HCT116 (cell line): ENCODE measurements at regions not wholly inside any gene's neighbourhood (a gene's known extent, or its start where the extent isn't known, plus 50 kb on each side); places are given as distances from the start of the nearest gene placed in this dataset.

Source experiments
- ATAC-seq: fragments of 200-7000 bp; cut with Tn5 transposase; 2 replicates; pipeline ENCODE4 v1.9.1; 2020; ENCODE audit warnings: mild to moderate bottlenecking, moderate library complexity
- BruUV-seq: library from RNA; stranded (reverse); fragments of 400-500 nt; replicated peaks from 2 replicates; lab custom pipeline; 2021; lab: Mats Ljungman, UMichigan
- CTCF ChIA-PET: fragments of 300-600 bp; sonication (Branson Sonifier 250); formaldehyde crosslinking; loops from one replicate; lab custom pipeline; 2021; ENCODE audit warnings: antibody characterized with exemption; lab: Charles Lee
- POLR2A ChIA-PET: fragments of 300-600, 350-600 bp; sonication (Branson Sonifier 250); formaldehyde crosslinking; loops from one replicate; lab custom pipeline; 2021; ENCODE audit warnings: antibody characterized with exemption; lab: Charles Lee
- RAD21 ChIA-PET, 2 experiments: fragments of 300-600 bp; sonication (Branson Sonifier 250); formaldehyde crosslinking; loops; one replicate each; lab custom pipeline; 2023; ENCODE audit warnings: low total read pairs in 2 of 2; ENCODE audit not compliant: uncharacterized antibody in 2 of 2, unreplicated experiment in 2 of 2, low non-redundant PET in 1 of 2; lab: Charles Lee
- DNase-seq: peaks from one replicate; pipeline ENCODE4 v3.0.0-alpha.2; 2010; ENCODE audit warnings: low read depth, low spot score
- H2AFZ ChIP-seq: fragments of 200-600 bp; shearing (Covaris generic), sonication (generic); 2 replicates; pipeline ENCODE4 v1.6.1; 2017; ENCODE audit warnings: low read depth, mixed run types, mixed read lengths, antibody characterized with exemption, low read length; ENCODE audit not compliant: poor library complexity, severe bottlenecking
- H3K27ac ChIP-seq: 2 replicates; pipeline ENCODE4 v1.5.1; 2012; ENCODE audit warnings: low read depth, low read length
- H3K27me3 ChIP-seq: fragments of 200-600 bp; sonication (generic); 2 replicates; pipeline ENCODE4 v1.6.1; 2016; ENCODE audit warnings: mixed run types, low read length, mixed read lengths; ENCODE audit not compliant: insufficient read depth
- H3K36me3 ChIP-seq, 2 experiments: fragments of 200-500 bp in 1 of 2; fragments of 200-600 bp in 1 of 2; sonication (Bioruptor generic) in 1 of 2; sonication (generic) in 1 of 2; 2 replicates each; pipeline versions ENCODE4 v1.5.1 to v1.6.1; 2014 to 2016; ENCODE audit warnings: low read length in 2 of 2, inconsistent platforms in 1 of 2, mixed read lengths in 1 of 2, mixed run types in 1 of 2; ENCODE audit not compliant: insufficient read depth in 2 of 2, control insufficient read depth in 1 of 2
- H3K4me1 ChIP-seq, 2 experiments: fragments of 200-600 bp in 1 of 2; sonication (generic) in 1 of 2; 2 replicates each; pipeline versions ENCODE4 v1.5.1 to v1.6.1; 2012 to 2017; ENCODE audit warnings: low read length in 2 of 2, inconsistent platforms in 1 of 2, mild to moderate bottlenecking in 1 of 2, mixed read lengths in 1 of 2, mixed run types in 1 of 2, moderate library complexity in 1 of 2; ENCODE audit not compliant: insufficient read depth in 2 of 2, control insufficient read depth in 1 of 2
- H3K4me2 ChIP-seq: fragments of 200-600 bp; sonication (generic); 2 replicates; pipeline ENCODE4 v1.6.1; 2017; ENCODE audit warnings: mixed run types, low read length, mixed read lengths
- H3K4me3 ChIP-seq, 2 experiments: fragments of 200-600 bp in 1 of 2; sonication (generic) in 1 of 2; replicated peaks in 1 of 2; 2 replicates each; pipeline ENCODE4 v1.5.1; 2011 to 2016; ENCODE audit warnings: low read length in 2 of 2, control low read depth in 1 of 2, low read depth in 1 of 2, mild to moderate bottlenecking in 1 of 2, mixed read lengths in 1 of 2, mixed run types in 1 of 2
- H3K79me2 ChIP-seq: fragments of 200-600 bp; sonication (generic); 2 replicates; pipeline ENCODE4 v1.6.1; 2017; ENCODE audit warnings: mild to moderate bottlenecking, mixed run types, low read length, moderate library complexity, mixed read lengths; ENCODE audit not compliant: insufficient read depth
- H3K9ac ChIP-seq: fragments of 200-600 bp; sonication (generic); 2 replicates; pipeline ENCODE4 v1.6.1; 2016; ENCODE audit warnings: low read length, mixed read lengths
- H3K9me2 ChIP-seq: fragments of 200-600 bp; sonication (generic), shearing (Covaris generic); 2 replicates; pipeline ENCODE4 v1.6.1; 2017; ENCODE audit warnings: mixed run types, mild to moderate bottlenecking, moderate library complexity; ENCODE audit not compliant: insufficient read depth
- H3K9me3 ChIP-seq, 2 experiments: fragments of 200-500 bp in 1 of 2; fragments of 200-600 bp in 1 of 2; sonication (Bioruptor generic) in 1 of 2; sonication (generic) in 1 of 2; 2 replicates each; pipeline ENCODE4 v1.6.1; 2014 to 2017; ENCODE audit warnings: low read length in 2 of 2, mixed read lengths in 2 of 2, inconsistent platforms in 1 of 2, low read depth in 1 of 2, mild to moderate bottlenecking in 1 of 2, mixed run types in 1 of 2, moderate library complexity in 1 of 2; ENCODE audit not compliant: control insufficient read depth in 1 of 2, insufficient read depth in 1 of 2
- H4K20me1 ChIP-seq: fragments of 200-600 bp; sonication (generic), shearing (Covaris generic); 2 replicates; pipeline ENCODE4 v1.6.1; 2017; ENCODE audit warnings: mixed run types, mild to moderate bottlenecking, moderate library complexity; ENCODE audit not compliant: insufficient read depth
- CBX3 ChIP-seq: IDR thresholded peaks from 2 replicates; pipeline ENCODE4 v1.6.1; 2012; ENCODE audit warnings: low read depth
- CEBPB ChIP-seq: IDR thresholded peaks from 2 replicates; pipeline ENCODE4 v1.6.1; 2012; ENCODE audit warnings: low read depth
- EGR1 ChIP-seq: IDR thresholded peaks from 2 replicates; pipeline ENCODE4 v1.6.1; 2012; ENCODE audit warnings: low read depth
- ELF1 ChIP-seq: IDR thresholded peaks from 2 replicates; pipeline ENCODE4 v1.6.1; 2012; ENCODE audit warnings: low read depth, borderline replicate concordance
- EZH2phosphoT487 ChIP-seq: fragments of 200-600 bp; IDR thresholded peaks from 2 replicates; pipeline ENCODE4 v1.6.1; 2018; ENCODE audit warnings: antibody characterized with exemption, borderline replicate concordance
- FOSL1 ChIP-seq: IDR thresholded peaks from 2 replicates; pipeline ENCODE4 v1.6.1; 2012; ENCODE audit warnings: low read depth
- JUND ChIP-seq: IDR thresholded peaks from 2 replicates; pipeline ENCODE4 v1.6.1; 2012
- POLR2A ChIP-seq: IDR thresholded peaks from 2 replicates; pipeline ENCODE4 v1.7.0; 2011; ENCODE audit warnings: borderline replicate concordance; ENCODE audit not compliant: insufficient read depth, insufficient read length; ENCODE audit errors: extremely low read depth
- POLR2AphosphoS5 ChIP-seq: IDR thresholded peaks from 2 replicates; pipeline ENCODE4 v1.6.1; 2011; ENCODE audit warnings: mild to moderate bottlenecking, low read depth, low read length, moderate library complexity
- RAD21 ChIP-seq: IDR thresholded peaks from 2 replicates; pipeline ENCODE4 v1.6.1; 2012; ENCODE audit warnings: low read depth, mild to moderate bottlenecking
- SIN3A ChIP-seq: IDR thresholded peaks from 2 replicates; pipeline ENCODE4 v1.6.1; 2012; ENCODE audit warnings: low read depth
- SP1 ChIP-seq: IDR thresholded peaks from 2 replicates; pipeline ENCODE4 v1.6.1; 2012; ENCODE audit warnings: low read depth
- SRF ChIP-seq: IDR thresholded peaks from 2 replicates; pipeline ENCODE4 v1.6.1; 2012; ENCODE audit warnings: low read depth
- TCF7L2 ChIP-seq: IDR thresholded peaks from 2 replicates; pipeline ENCODE4 v1.7.0; 2011; ENCODE audit warnings: borderline replicate concordance, inconsistent platforms; ENCODE audit not compliant: insufficient read depth, insufficient read length; ENCODE audit errors: extremely low read depth
- ZFX ChIP-seq: fragments of 450-650 bp; IDR thresholded peaks from 2 replicates; pipeline ENCODE4 v1.6.1; 2017
- ZNF274 ChIP-seq: fragments of 200-500 bp; sonication (Bioruptor generic); IDR thresholded peaks from 2 replicates; pipeline ENCODE4 v1.6.1; 2014; ENCODE audit warnings: mild to moderate bottlenecking, low read depth, low read length, inconsistent platforms
- intact Hi-C: fragments of 100-400 bp; cut with micrococcal nuclease; formaldehyde crosslinking; loops from 2 replicates; pipeline ENCODE4 v1.10.0; 2022
- TF ChIP-seq, protein P1 (sequence below): IDR thresholded peaks from 2 replicates; pipeline ENCODE4 v1.6.1; 2012; ENCODE audit warnings: low read depth
- TF ChIP-seq, protein P2 (sequence below): IDR thresholded peaks from 2 replicates; pipeline ENCODE4 v1.6.1; 2012

DNA sequence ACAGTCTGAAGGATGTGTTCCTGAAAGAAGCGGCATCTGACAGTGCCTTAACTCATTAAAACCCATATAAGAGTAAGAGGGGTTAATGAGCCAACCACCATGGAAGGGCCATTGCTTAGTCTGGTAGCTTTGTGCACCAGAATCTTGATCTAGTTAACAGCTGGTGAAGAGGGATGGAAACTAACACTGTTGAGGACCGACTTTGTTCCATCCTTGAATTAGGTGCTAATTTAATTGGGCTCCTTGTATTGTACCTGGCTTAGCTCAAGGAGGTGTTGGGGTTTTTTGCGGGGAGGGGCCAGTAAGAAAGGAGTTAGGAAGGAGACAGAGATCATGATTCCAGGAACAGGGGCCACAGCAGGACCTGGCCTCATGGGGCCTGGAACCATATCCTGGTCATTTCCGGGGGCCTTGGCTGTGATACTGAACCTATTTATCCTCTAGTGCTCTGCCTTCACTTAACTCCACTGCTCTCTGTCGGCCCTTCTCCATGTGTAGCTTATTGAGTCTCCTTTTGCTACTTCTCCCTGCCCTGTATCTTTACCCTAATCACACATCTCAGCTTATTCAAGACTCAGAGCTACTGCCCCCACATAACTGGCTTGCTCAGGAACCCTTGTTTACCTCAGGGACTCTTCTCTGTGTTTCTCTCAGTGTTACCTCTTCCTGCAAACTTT is 93.0 kb downstream of the RPL22L1 start:
- Histone ChIP-seq H3K4me3 (no peak overlapping the region), H3K27ac (no peak overlapping the region), H4K20me1 (no peaks in the 10 kb centered on the region), H3K4me2 (no peak overlapping the region), H3K27me3 (no peaks in the 10 kb centered on the region), H3K79me2 (no peaks in the 10 kb centered on the region), H2AFZ (no peak overlapping the region), H3K9me2 (no peaks in the 10 kb centered on the region), H3K9ac (no peak overlapping the region), H3K36me3 (no peaks in the 10 kb centered on the region), H3K4me1 (no peaks in the 10 kb centered on the region), H3K9me3 (no peaks in the 10 kb centered on the region)
- no TSS peak for BruUV-seq
- RAD21 ChIA-PET: no interaction called here
- intact Hi-C loops: no loop called here
- no peak for ATAC-seq
- DNase-seq: no peak
- CTCF ChIA-PET: interaction anchor here (1.0 kb wide), 1 partner anchor 35 kb away, joined by 3 read pairs; no protein-coding TSS in a partner anchor
- TF ChIP-seq JUND (no peak), CBX3 (no peak), TCF7L2 (no peak), EZH2phosphoT487 (no peak), FOSL1 (no peak), RAD21 (no peak), EGR1 (no peak), SRF (no peak), ZFX (no peak), ZNF274 (no peak), POLR2AphosphoS5 (no peak), ELF1 (no peak), POLR2A (no peak), CEBPB (no peak), SP1 (no peak), SIN3A (no peak)
- TF ChIP-seq, protein P1, sequence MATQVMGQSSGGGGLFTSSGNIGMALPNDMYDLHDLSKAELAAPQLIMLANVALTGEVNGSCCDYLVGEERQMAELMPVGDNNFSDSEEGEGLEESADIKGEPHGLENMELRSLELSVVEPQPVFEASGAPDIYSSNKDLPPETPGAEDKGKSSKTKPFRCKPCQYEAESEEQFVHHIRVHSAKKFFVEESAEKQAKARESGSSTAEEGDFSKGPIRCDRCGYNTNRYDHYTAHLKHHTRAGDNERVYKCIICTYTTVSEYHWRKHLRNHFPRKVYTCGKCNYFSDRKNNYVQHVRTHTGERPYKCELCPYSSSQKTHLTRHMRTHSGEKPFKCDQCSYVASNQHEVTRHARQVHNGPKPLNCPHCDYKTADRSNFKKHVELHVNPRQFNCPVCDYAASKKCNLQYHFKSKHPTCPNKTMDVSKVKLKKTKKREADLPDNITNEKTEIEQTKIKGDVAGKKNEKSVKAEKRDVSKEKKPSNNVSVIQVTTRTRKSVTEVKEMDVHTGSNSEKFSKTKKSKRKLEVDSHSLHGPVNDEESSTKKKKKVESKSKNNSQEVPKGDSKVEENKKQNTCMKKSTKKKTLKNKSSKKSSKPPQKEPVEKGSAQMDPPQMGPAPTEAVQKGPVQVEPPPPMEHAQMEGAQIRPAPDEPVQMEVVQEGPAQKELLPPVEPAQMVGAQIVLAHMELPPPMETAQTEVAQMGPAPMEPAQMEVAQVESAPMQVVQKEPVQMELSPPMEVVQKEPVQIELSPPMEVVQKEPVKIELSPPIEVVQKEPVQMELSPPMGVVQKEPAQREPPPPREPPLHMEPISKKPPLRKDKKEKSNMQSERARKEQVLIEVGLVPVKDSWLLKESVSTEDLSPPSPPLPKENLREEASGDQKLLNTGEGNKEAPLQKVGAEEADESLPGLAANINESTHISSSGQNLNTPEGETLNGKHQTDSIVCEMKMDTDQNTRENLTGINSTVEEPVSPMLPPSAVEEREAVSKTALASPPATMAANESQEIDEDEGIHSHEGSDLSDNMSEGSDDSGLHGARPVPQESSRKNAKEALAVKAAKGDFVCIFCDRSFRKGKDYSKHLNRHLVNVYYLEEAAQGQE: no peak
- TF ChIP-seq, protein P2, sequence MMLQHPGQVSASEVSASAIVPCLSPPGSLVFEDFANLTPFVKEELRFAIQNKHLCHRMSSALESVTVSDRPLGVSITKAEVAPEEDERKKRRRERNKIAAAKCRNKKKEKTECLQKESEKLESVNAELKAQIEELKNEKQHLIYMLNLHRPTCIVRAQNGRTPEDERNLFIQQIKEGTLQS: no peak
- POLR2A ChIA-PET: no interaction called here
